NB4 (cell line): ENCODE measurements at regions not wholly inside any gene's neighbourhood (a gene's known extent, or its start where the extent isn't known, plus 50 kb on each side); places are given as distances from the start of the nearest gene placed in this dataset.

ENCODE experiments used
- MYC ChIP-seq: IDR thresholded peaks from 2 replicates; pipeline ENCODE4 v1.6.1; 2011; ENCODE audit warnings: low read depth, low read length
- POLR2A ChIP-seq: IDR thresholded peaks from 2 replicates; pipeline ENCODE4 v1.6.1; 2011; ENCODE audit warnings: mild to moderate bottlenecking; ENCODE audit not compliant: insufficient read length; ENCODE audit errors: extremely low read depth
- TF ChIP-seq, protein P1 (sequence below): IDR thresholded peaks from one replicate; pipeline ENCODE4 v1.5.1; 2012; ENCODE audit warnings: low read depth, low read length
- TF ChIP-seq, protein P2 (sequence below): IDR thresholded peaks from 2 replicates; pipeline ENCODE4 v1.6.1; 2011; ENCODE audit warnings: low read depth, low read length

DNA sequence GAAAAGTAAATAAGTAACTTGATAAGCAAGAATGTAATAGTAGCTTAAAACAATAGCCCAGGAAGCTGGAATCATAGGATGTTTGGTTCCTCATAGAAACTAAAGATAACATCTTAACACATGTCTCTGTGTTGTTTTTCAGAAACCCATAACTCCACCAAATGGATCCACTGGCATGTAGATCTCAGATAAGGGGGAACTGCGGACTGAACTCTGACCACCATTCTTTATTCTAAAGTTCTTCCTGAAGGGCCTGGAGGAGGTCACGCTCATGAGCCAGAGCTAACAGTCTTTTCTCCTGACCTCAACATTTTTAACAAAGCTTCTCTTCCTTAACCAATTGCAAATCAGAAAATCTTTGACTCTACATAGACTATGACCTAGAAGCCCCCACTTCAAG, 101.9 kb downstream of the SOX14 start:
- TF ChIP-seq, protein P1, sequence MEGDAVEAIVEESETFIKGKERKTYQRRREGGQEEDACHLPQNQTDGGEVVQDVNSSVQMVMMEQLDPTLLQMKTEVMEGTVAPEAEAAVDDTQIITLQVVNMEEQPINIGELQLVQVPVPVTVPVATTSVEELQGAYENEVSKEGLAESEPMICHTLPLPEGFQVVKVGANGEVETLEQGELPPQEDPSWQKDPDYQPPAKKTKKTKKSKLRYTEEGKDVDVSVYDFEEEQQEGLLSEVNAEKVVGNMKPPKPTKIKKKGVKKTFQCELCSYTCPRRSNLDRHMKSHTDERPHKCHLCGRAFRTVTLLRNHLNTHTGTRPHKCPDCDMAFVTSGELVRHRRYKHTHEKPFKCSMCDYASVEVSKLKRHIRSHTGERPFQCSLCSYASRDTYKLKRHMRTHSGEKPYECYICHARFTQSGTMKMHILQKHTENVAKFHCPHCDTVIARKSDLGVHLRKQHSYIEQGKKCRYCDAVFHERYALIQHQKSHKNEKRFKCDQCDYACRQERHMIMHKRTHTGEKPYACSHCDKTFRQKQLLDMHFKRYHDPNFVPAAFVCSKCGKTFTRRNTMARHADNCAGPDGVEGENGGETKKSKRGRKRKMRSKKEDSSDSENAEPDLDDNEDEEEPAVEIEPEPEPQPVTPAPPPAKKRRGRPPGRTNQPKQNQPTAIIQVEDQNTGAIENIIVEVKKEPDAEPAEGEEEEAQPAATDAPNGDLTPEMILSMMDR: no peak
- TF ChIP-seq POLR2A (no peak), MYC (no peak)
- TF ChIP-seq, protein P2, sequence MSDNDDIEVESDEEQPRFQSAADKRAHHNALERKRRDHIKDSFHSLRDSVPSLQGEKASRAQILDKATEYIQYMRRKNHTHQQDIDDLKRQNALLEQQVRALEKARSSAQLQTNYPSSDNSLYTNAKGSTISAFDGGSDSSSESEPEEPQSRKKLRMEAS: no peak
